H9 (cell line): ENCODE measurements at regions not wholly inside any gene's neighbourhood (a gene's known extent, or its start where the extent isn't known, plus 50 kb on each side); places are given as distances from the start of the nearest gene placed in this dataset.

ENCODE experiments used
- DNase-seq: peaks from one replicate; pipeline ENCODE4 v3.0.0-alpha.2; 2017
- H2AFZ ChIP-seq: one replicate; pipeline ENCODE4 v1.6.1; 2013; ENCODE audit warnings: mild to moderate bottlenecking, low read length, control low read depth, moderate library complexity
- H2AK5ac ChIP-seq: 2 replicates; pipeline ENCODE4 v1.6.1; 2013; ENCODE audit warnings: low read length, control low read depth, mixed read lengths; ENCODE audit not compliant: insufficient read length
- H2BK120ac ChIP-seq: one replicate; pipeline ENCODE4 v1.6.1; 2013; ENCODE audit warnings: low read depth, mild to moderate bottlenecking, low read length, control low read depth, inconsistent platforms; ENCODE audit not compliant: poor library complexity, severe bottlenecking
- H2BK12ac ChIP-seq: 2 replicates; pipeline ENCODE4 v1.6.1; 2013; ENCODE audit warnings: low read length, control low read depth, mixed read lengths, low read depth; ENCODE audit not compliant: insufficient read length
- H2BK15ac ChIP-seq: 2 replicates; pipeline ENCODE4 v1.6.1; 2013; ENCODE audit warnings: low read depth, low read length, control low read depth
- H2BK20ac ChIP-seq: one replicate; pipeline ENCODE4 v1.6.1; 2013; ENCODE audit warnings: low read depth, mild to moderate bottlenecking, low read length, control low read depth, inconsistent platforms; ENCODE audit not compliant: poor library complexity, severe bottlenecking
- H2BK5ac ChIP-seq: 2 replicates; pipeline ENCODE4 v1.6.1; 2013; ENCODE audit warnings: low read length, control low read depth, mixed read lengths; ENCODE audit not compliant: insufficient read length
- H3K14ac ChIP-seq: 2 replicates; pipeline ENCODE4 v1.6.1; 2013; ENCODE audit warnings: low read length, control low read depth; ENCODE audit not compliant: insufficient read depth
- H3K18ac ChIP-seq: 2 replicates; pipeline ENCODE4 v1.6.1; 2013; ENCODE audit warnings: low read depth, mild to moderate bottlenecking, mixed read lengths, low read length, control low read depth; ENCODE audit not compliant: insufficient read length
- H3K23ac ChIP-seq: 2 replicates; pipeline ENCODE4 v1.6.1; 2013; ENCODE audit warnings: low read length, control low read depth, mixed read lengths, low read depth; ENCODE audit not compliant: insufficient read length
- H3K23me2 ChIP-seq: 2 replicates; pipeline ENCODE4 v1.6.1; 2013; ENCODE audit warnings: low read depth, mild to moderate bottlenecking, mixed read lengths, low read length, control low read depth; ENCODE audit not compliant: insufficient read length, poor library complexity, severe bottlenecking
- H3K27ac ChIP-seq: 2 replicates; pipeline ENCODE4 v1.5.1; 2013; ENCODE audit warnings: low read length, control low read depth, mixed read lengths, low read depth; ENCODE audit not compliant: insufficient read length
- H3K27me3 ChIP-seq: 2 replicates; pipeline ENCODE4 v1.6.1; 2013; ENCODE audit warnings: low read length, control low read depth, inconsistent platforms; ENCODE audit not compliant: insufficient read depth
- H3K4ac ChIP-seq: 2 replicates; pipeline ENCODE4 v1.6.1; 2013; ENCODE audit warnings: low read depth, mild to moderate bottlenecking, control low read depth, inconsistent platforms, low read length, moderate library complexity
- H3K4me1 ChIP-seq: 2 replicates; pipeline ENCODE4 v1.6.1; 2013; ENCODE audit warnings: low read length, control low read depth, inconsistent platforms; ENCODE audit not compliant: insufficient read depth
- H3K4me2 ChIP-seq: 2 replicates; pipeline ENCODE4 v1.6.1; 2013; ENCODE audit warnings: low read length, control low read depth, mixed read lengths; ENCODE audit not compliant: insufficient read length, insufficient read depth
- H3K56ac ChIP-seq: 2 replicates; pipeline ENCODE4 v1.6.1; 2013; ENCODE audit warnings: low read depth, mild to moderate bottlenecking, mixed read lengths, low read length, control low read depth; ENCODE audit not compliant: insufficient read length
- H3K79me1 ChIP-seq: 2 replicates; pipeline ENCODE4 v1.6.1; 2013; ENCODE audit warnings: low read depth, mild to moderate bottlenecking, moderate library complexity, low read length, control low read depth, inconsistent platforms; ENCODE audit not compliant: insufficient read depth, poor library complexity, severe bottlenecking
- H3K79me2 ChIP-seq: 2 replicates; pipeline ENCODE4 v1.6.1; 2013; ENCODE audit warnings: low read length, control low read depth, inconsistent platforms; ENCODE audit not compliant: insufficient read depth
- H3K9ac ChIP-seq: 2 replicates; pipeline ENCODE4 v1.6.1; 2013; ENCODE audit warnings: low read length, control low read depth, mixed read lengths; ENCODE audit not compliant: insufficient read length; ENCODE audit errors: extremely low read depth
- H3K9me3 ChIP-seq: one replicate; pipeline ENCODE4 v1.6.1; 2013; ENCODE audit warnings: low read depth, low read length, inconsistent platforms; ENCODE audit not compliant: control insufficient read depth
- H3T11ph ChIP-seq: one replicate; pipeline ENCODE4 v1.6.1; 2013; ENCODE audit warnings: mild to moderate bottlenecking, low read length, control low read depth, inconsistent platforms
- H4K20me1 ChIP-seq: one replicate; pipeline ENCODE4 v1.6.1; 2013; ENCODE audit not compliant: control insufficient read depth, insufficient read length, insufficient read depth
- H4K5ac ChIP-seq: 2 replicates; pipeline ENCODE4 v1.6.1; 2013; ENCODE audit warnings: low read depth, mild to moderate bottlenecking, mixed read lengths, low read length, control low read depth; ENCODE audit not compliant: insufficient read length
- H4K8ac ChIP-seq: replicated peaks from 2 replicates; pipeline ENCODE4 v1.6.1; 2013; ENCODE audit warnings: low read length, control low read depth, mixed read lengths, low read depth; ENCODE audit not compliant: insufficient read length
- H4K91ac ChIP-seq: 2 replicates; pipeline ENCODE4 v1.6.1; 2013; ENCODE audit warnings: low read depth, mild to moderate bottlenecking, moderate library complexity, mixed read lengths, low read length, control low read depth; ENCODE audit not compliant: insufficient read length
- H3K27ac Mint-ChIP-seq, 3 experiments: 2 replicates in 2 of 3; 3 replicates in 1 of 3; pipeline ENCODE4 v1.8.0; 2020 to 2021; ENCODE audit warnings: mixed read lengths in 3 of 3, mild to moderate bottlenecking in 1 of 3, moderate library complexity in 1 of 3
- H3K27me3 Mint-ChIP-seq: 2 replicates; pipeline ENCODE4 v1.8.0; 2021; ENCODE audit warnings: low read depth, mild to moderate bottlenecking, moderate library complexity, mixed read lengths
- H3K36me3 Mint-ChIP-seq, 3 experiments: 2 replicates in 2 of 3; 3 replicates in 1 of 3; pipeline ENCODE4 v1.8.0; 2020 to 2021; ENCODE audit warnings: low read depth in 3 of 3, mixed read lengths in 3 of 3; ENCODE audit not compliant: insufficient read depth in 1 of 3
- H3K4me1 Mint-ChIP-seq, 2 experiments: 2 replicates each; pipeline ENCODE4 v1.8.0; 2020; ENCODE audit warnings: mixed read lengths in 2 of 2
- H3K4me3 Mint-ChIP-seq, 2 experiments: 2 replicates in 1 of 2; 3 replicates in 1 of 2; pipeline ENCODE4 v1.8.0; 2020 to 2021; ENCODE audit warnings: mild to moderate bottlenecking in 2 of 2, mixed read lengths in 2 of 2, moderate library complexity in 1 of 2
- H3K9me3 Mint-ChIP-seq, 2 experiments: 2 replicates in 1 of 2; 3 replicates in 1 of 2; pipeline ENCODE4 v1.8.0; 2020; ENCODE audit warnings: mild to moderate bottlenecking in 2 of 2, mixed read lengths in 2 of 2, moderate library complexity in 1 of 2
- CTCF ChIP-seq: fragments of 200-600 bp; sonication (generic); conservative IDR thresholded peaks from 3 replicates; pipeline ENCODE4 v1.8.0; 2021; ENCODE audit warnings: antibody characterized with exemption, mild to moderate bottlenecking
- WGBS: extraction: QIAGEN DNeasy Blood & Tissue Kit; methylation state at CpG from one replicate; pipeline ENCODE4 v1.1.7; 2013; ENCODE audit warnings: missing lambda C conversion rate, low lambda C conversion rate, mixed read lengths; ENCODE audit not compliant: insufficient read length; ENCODE audit errors: extremely low coverage; 5-methylcytosine and 5-hydroxymethylcytosine counted together

GRCh38 chr9:134533850-134534588 lies 107.6 kb upstream of the COL5A1 start:
- H2BK15ac ChIP-seq, result no peak overlapping the region
- WGBS, result no CpG with 5 or more reads among the region's 28 CpGs

More at GRCh38 chr9:134533850-134534588, 107.6 kb upstream of the COL5A1 start:
- Histone ChIP-seq H3K18ac (no peak overlapping the region), H2BK12ac (no peak overlapping the region), H2BK20ac (no peak overlapping the region), H3K79me2 (no peaks in the 10 kb centered on the region), H3K27me3 (no peaks in the 10 kb centered on the region), H3K79me1 (no peaks in the 10 kb centered on the region), H3K4me1 (no peaks in the 10 kb centered on the region), H4K5ac (no peak overlapping the region), H4K91ac (no peak overlapping the region), H4K8ac (no peak overlapping the region), H3K56ac (no peak overlapping the region), H3K4me2 (no peak overlapping the region), H3K23ac (no peak overlapping the region), H3K14ac (peak overlapping the region; percentile 31; the same call in 1 of the 2 replicates), H3K9me3 (no peaks in the 10 kb centered on the region), H3K27ac (no peak overlapping the region), H3T11ph (no peak overlapping the region), H3K9ac (no peak overlapping the region), H2AFZ (no peak overlapping the region), H2AK5ac (no peak overlapping the region), H4K20me1 (no peaks in the 10 kb centered on the region), H2BK5ac (no peak overlapping the region), H2BK120ac (no peak overlapping the region), H3K23me2 (no peaks in the 10 kb centered on the region), H3K4ac (no peak overlapping the region)
- peaks cover 26 to 27% of the 10 kb centered on the region in 2 experiments for H3K9me3 Mint-ChIP-seq
- peaks cover 4 to 20% (median 8%) of the 10 kb centered on the region in 3 experiments; a peak in 6 of 7 replicates for H3K36me3 Mint-ChIP-seq
- DNase-seq, result no peak
- H3K4me1 Mint-ChIP-seq, result peaks cover 5 to 7% of the 10 kb centered on the region in 2 experiments
- peaks cover 4% of the 10 kb centered on the region for H3K27me3 Mint-ChIP-seq
- H3K4me3 Mint-ChIP-seq, result no peak overlapping the region
- no peak for TF ChIP-seq CTCF
- H3K27ac Mint-ChIP-seq, result no peak overlapping the region; a peak in 1 of 7 replicates
